H1 (cell line): ENCODE measurements at regions not wholly inside any gene's neighbourhood (a gene's known extent, or its start where the extent isn't known, plus 50 kb on each side); places are given as distances from the start of the nearest gene placed in this dataset.

Experiments
- GABPA ChIP-seq: IDR thresholded peaks from 2 replicates; pipeline ENCODE4 v1.6.1; 2011; ENCODE audit warnings: mild to moderate bottlenecking, low read length, moderate library complexity, borderline replicate concordance; ENCODE audit not compliant: insufficient read depth
- TBP ChIP-seq: IDR thresholded peaks from 2 replicates; pipeline ENCODE4 v1.6.1; 2011; ENCODE audit warnings: low read depth, low read length, improper control_type of control experiment
- ZNF274 ChIP-seq: IDR thresholded peaks from 2 replicates; pipeline ENCODE4 v1.7.0; 2012; ENCODE audit warnings: low read length, borderline replicate concordance; ENCODE audit errors: extremely low read depth

- TF ChIP-seq GABPA (no peak), TBP (no peak), ZNF274 (no peak)
These were observed 245.9 kb upstream of the HS6ST1 start (continued) for GRCh38 chr2:128564551-128564950.
